Ovary (tissue), 3 donors: ENCODE measurements at regions not wholly inside any gene's neighbourhood (a gene's known extent, or its start where the extent isn't known, plus 50 kb on each side); places are given as distances from the start of the nearest gene placed in this dataset.

Source experiments
- EP300 ChIP-seq: sonication (generic); formaldehyde crosslinking; IDR thresholded peaks from one replicate; pipeline ENCODE4 v1.6.1; 2017; ENCODE audit warnings: antibody characterized with exemption
- POLR2A ChIP-seq: fragments of 450-650 bp; IDR thresholded peaks from one replicate; pipeline ENCODE4 v1.6.1; 2017; ENCODE audit warnings: antibody characterized with exemption, mild to moderate bottlenecking, moderate library complexity
- TF ChIP-seq, protein P1 (sequence below), 3 donors: fragments of 450-650 bp in 2 of 3; fragments of 200-600 bp in 1 of 3; IDR thresholded peaks; one replicate each; pipeline versions ENCODE4 v1.5.1 to v1.8.0; 2016 to 2022; ENCODE audit warnings: antibody characterized with exemption in 3 of 3, mild to moderate bottlenecking in 1 of 3
- donor health status: DM: no; HTN: no; CAD: no.

DNA sequence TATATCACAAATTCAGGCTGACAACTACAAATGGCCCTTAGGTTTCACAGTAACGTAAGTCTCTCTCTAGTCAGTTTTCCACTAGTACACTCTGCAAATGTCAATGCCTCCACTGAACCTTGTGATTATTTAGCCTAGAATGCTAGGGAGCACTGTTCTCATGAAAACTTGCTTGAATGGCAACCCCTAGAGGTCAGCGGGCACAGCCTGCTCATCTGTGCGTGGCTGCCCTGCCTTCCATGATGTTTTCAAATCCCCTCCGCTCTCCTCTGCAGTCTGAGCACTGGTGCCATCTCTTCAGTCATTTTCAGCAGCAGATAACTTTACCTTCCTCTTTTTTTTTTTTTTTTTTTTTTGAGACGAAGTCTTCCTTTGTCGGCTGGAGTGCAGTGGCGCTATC lies 84.1 kb upstream of the GULP1 start:
- TF ChIP-seq, protein P1, sequence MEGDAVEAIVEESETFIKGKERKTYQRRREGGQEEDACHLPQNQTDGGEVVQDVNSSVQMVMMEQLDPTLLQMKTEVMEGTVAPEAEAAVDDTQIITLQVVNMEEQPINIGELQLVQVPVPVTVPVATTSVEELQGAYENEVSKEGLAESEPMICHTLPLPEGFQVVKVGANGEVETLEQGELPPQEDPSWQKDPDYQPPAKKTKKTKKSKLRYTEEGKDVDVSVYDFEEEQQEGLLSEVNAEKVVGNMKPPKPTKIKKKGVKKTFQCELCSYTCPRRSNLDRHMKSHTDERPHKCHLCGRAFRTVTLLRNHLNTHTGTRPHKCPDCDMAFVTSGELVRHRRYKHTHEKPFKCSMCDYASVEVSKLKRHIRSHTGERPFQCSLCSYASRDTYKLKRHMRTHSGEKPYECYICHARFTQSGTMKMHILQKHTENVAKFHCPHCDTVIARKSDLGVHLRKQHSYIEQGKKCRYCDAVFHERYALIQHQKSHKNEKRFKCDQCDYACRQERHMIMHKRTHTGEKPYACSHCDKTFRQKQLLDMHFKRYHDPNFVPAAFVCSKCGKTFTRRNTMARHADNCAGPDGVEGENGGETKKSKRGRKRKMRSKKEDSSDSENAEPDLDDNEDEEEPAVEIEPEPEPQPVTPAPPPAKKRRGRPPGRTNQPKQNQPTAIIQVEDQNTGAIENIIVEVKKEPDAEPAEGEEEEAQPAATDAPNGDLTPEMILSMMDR (IDR thresholded peaks at IDR 0.05): no peak
- no peak for TF ChIP-seq EP300
- TF ChIP-seq POLR2A: no peak
